HG02759 (cell line): ENCODE measurements at regions not wholly inside any gene's neighbourhood (a gene's known extent, or its start where the extent isn't known, plus 50 kb on each side); places are given as distances from the start of the nearest gene placed in this dataset.
"Not testable (repeated sequence)": the region's sequence is repeated elsewhere in the genome, so short reads cannot be mapped to it uniquely, and the experiment has no call there.

Source experiments
- ATAC-seq: cut with Tn5 transposase; IDR thresholded peaks from one replicate; pipeline ENCODE4 v1.9.1; 2021; ENCODE audit warnings: mild to moderate bottlenecking, moderate library complexity; ENCODE audit not compliant: unreplicated experiment

DNA sequence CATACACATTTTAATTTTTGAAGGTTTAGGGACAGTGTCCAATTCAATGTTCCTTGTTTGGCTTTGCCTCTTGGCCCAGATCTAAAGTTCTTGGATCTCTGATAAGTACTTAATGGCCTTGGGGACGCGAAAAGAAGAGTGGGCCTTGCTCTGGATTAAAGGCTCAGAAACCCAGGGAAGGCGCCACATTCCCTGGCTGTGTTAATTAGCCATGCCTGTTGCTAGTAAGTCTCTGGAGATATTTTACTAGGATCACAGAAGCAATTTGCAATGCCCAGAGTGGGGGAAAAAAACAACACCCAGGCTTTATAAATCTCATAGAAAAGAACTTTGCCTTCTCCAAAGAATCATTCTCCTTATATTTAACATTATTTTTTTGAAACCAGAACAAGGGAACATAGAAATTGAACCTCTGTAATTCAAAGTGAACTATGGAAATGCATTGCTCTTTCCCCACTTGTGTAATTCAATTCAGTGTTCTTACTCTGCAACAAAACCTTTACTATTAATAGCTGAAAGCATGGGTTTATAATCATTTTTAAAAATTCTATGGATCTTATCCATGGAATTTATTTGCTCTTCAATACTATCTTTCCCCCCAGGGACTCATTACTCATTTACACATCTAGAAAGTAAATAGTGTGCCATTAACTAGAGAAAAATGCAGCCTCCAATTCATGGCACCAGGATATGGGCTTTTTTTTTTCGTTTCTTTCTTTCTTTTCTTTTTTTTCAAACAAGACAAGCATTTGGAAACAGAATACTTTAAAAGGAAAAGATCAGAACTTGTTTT lies 172.2 kb upstream of the ANKRD55 start:
- no peak for ATAC-seq

DNA sequence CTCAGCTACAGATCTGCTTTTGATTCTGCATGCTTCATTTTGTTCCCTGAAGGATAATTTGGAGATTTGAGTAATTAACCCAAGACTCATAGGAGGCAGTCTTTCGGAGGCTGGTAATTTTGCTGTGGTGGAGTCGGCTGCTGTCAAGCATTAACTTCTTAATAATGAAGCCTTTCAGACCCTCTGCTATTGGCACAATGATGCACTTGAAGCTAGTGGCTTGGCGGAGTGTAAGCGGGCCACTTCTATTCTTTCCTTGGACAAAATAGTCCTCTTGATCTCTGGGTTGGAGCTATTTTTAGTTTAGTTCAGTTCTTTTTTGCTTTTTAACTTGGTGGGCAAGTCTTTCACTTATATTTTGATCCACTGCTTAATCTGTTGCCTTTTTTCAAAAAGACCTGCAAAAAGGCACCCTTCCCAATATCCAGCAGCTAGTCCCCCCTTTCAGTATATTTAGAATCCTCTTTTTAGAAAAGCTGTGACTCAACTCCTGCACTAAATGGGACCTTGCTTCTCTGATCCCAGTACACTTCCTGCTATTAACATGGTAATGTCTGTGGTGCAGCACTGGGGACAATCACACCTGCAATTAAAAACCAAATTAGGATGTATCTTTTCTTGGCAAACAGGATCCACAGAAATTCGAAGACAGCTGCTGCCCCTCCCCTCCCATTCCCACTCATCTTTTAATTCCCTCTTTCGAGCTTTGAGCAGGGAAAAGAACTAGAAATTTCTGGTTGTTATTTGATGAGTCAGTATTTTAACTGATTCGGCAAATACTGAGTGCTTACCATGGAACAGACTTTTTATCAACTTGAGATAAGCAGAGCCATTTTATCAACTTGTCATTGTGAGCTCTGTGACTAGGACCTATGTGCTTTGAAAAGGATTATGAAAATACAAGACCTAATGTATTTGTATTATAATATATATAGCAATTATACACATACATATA lies 169.4 kb upstream of the ANKRD55 start:
- ATAC-seq = no peak

DNA sequence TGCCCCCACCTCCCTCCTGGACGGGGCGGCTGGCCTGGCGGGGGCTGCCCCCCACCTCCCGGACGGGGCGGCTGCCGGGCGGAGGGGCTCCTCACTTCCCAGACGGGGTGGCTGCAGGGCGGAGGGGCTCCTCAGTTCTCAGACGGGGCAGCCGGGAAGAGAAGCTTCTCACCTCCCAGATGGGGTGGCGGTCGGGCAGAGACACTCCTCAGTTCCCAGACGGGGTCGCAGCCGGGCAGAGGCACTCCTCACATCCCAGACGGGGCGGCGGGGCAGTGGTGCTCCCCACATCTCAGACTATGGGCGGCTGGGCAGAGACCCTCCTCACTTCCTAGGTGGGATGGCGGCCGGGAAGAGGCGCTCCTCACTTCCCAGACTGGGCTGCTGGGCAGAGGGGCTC lies 164.7 kb upstream of the ANKRD55 start:
- not testable (repeated sequence) for ATAC-seq

DNA sequence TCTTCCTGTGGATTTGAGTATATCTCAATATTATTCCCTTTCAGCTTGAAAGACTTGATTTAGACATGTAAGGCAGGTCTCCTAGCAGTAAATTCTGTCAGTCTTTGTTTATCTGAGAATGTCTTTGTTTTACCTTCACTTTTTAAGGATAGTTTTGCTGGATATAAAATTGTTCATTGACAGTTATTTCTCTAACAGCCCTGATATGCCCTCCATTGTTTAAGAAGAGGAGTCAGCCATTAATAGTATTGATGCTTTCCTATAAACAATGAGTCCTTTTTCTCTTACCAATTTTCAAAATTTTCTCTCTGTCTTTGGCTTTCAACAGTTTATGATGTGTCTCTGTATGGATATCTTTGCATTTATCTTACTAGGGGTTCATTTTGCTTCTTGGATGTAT lies 163.5 kb upstream of the ANKRD55 start:
- ATAC-seq = no peak

DNA sequence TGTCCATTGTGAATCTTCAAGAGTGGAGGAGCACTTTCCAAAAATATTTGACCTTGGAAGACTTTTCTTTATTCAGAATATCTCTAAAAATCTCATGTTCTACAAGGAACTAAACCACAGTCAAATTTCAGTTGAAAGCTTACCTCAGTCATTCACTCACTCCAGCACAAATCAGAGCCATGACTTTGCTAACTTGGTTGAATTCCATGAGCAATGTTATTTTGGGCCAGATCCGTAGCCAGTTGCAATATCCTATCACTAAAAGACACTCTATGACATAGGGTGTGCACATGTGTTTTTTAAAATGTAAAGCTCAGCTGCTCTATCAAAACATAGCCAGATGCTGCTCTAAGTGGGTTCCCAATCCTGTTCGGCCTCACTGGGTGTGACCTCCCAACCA lies 156.1 kb upstream of the ANKRD55 start:
- no peak for ATAC-seq

DNA sequence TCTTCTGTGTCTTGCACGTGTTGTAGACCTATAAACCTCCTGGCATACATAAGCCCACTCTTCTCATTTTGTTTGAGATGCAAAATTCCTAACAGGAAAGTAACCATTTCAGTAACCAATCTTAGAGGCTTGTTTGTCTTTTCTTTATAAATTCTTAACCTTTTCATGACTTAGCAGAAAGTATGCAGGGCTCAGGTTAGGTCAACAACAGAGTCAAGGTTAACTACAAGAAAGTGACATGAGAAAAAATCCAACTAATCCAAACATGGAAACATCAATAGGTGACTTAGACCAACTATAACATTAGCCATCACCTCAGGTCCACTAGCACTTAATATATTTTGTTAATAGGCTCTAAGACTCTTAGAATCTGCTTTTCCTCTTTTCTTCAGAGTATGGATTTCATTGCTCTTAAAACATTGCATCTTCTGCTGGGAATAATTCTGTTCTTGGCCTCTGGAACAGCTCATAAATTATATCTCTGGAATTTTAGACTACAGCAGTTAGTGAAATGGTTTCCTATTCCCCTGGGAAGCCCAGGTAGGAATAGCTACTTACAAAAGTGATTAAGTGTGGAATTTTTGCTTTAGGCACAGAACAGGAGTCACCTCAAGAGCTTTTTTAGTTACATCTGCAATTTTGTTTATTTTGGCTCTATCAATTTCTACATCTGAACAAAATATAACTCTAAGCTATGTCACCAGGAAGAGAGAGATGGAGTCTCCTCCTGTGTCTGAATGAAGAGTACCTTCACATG lies 155.3 kb upstream of the ANKRD55 start:
- no peak for ATAC-seq

DNA sequence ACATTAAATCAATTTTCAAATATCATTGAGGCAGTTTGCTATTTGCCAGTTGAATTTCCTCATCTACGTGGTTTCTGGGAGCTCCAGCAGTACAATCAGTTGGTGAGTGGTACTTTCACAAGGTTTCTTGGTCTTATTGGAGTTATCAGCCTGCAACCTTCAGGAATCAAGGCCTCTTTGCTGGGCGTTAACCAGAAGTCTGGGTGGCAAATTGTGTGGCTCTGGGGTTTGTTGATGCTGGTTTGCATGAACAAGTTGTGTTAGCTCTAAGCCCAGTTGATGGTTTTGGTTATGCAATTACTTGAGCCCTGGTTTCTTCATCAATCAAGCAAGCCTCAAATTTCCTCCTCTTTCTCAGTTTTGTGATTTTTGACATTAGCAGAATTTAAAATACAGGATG lies 152.9 kb upstream of the ANKRD55 start:
- no peak for ATAC-seq

DNA sequence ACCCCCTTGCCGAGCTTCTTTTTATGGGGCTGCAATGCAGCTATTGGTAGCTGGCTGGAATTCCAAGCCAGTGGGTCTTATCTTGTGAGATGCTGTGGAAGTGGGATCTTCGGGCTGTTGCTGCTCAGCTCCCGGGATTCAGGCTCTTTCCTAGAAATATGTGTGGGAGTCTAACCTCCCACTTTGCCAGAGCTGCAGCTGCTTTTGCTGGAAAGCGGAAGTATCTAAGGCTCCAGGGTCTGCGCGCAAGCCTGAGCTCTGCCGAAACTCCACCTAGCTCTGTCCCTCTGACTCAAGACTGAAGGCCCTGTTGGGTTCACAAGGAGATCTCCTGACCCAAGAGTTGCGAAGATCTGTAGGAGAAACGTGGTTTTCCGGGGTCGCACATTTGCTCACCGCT lies 151.1 kb upstream of the ANKRD55 start:
- no peak for ATAC-seq

DNA sequence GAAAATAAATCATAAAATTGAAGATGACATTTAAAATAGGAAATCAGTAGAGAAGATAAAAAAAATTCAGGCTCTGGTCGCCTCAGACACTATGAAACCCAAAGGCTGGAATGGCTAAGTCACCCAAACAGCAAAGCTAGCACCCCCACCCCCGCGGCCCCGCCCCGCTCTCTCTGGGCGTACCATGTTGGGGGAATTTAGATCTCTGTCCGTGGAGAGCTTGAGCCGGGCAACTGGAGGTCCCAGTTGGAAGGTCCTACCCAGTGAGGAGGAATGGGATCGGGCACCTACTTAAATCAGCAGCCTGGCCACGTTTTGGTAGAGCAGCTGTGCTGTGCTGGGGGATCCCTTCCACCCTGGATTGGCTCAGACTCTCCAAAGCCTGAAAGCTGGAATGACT lies 150.6 kb upstream of the ANKRD55 start:
- no peak for ATAC-seq

DNA sequence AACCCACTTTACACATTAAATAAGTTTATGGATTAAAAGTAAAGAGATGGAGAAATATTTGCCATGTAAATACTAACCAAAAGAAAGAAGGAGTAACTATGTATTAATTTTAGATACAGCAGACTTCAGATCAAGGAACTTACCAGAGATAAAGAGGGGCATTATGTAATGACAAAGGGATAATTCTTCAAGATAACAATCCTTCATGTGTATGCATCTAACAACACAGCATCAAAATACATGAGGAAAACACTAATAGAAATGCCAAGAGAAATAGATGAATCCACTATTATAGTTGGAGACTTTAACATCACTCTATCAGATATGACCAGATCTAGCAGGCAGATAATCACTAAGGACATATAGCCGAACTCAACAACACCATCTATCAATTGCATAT lies 149.8 kb upstream of the ANKRD55 start:
- ATAC-seq = no peak

DNA sequence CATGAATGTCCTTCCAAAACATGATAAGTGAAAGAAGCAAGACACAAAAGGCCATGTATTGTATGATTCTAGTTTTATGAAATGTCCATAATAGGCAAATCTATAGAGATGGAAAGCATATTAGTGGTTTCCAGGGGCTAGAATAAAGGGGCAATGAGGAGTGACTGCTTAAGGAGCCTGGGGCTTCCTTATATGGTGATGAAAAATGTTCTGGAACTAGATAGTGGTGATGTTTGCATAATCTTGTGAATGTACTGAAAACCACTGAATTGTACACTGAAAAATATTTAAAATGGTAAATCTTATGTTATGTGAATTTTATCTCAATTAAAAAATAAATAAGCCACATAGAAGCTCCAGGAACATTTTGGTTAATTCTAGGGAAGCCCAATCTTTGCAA lies 144.4 kb upstream of the ANKRD55 start:
- ATAC-seq = no peak

DNA sequence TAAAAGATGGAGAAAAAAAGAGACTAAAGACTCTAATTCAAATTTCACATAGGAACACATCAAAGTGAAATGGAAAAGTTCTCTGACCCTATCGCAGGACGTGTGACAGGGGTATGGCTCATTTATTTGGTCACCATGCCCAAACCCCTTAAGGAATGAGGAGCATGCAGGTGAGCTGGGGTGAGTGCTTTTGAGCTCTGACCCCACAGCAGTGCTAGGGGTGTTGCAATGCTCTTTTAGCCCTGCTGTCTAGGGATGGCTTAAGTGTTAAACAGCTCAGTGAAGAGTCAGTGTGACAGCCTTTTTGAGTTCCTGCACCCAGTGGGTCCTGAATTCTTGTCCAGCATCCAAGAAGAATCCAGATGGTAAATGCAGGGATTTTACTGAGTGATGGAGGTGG lies 143.0 kb upstream of the ANKRD55 start:
- ATAC-seq = no peak

DNA sequence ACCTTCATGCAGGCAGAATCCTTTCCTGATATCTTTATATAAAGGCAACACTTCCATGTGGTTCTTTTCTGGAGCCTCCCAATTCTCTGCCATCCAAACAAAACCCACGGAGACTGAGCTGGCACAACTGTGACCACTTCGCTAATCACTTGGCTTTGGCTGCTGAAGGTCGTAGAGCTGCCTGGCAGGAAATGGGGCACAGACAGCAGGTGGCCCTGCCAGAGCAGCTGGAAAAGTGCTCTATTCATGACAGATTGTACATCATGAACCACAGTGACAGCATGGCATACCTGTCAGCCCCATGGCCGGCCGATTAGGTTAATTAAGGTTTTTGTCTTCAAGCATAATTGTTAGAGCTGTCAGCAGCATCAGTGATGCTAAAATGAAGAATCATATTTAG lies 141.9 kb upstream of the ANKRD55 start:
- ATAC-seq = no peak

DNA sequence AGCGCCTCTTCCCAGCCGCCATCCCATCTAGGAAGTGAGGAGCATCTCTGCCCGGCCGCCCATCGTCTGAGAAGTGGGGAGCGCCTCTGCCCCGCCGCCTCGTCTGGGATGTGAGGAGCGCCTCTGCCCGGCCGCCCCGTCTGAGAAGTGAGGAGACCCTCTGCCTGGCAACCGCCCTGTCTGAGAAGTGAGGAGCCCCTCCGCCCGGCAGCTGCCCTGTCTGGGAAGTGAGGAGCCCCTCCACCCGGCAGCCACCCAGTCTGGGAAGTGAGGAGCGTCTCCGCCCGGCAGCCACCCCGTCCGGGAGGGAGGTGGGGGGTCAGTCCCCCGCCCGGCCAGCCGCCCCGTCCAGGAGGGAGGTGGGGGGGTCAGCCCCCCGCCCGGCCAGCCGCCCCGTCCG lies 139.4 kb upstream of the ANKRD55 start:
- not testable (repeated sequence) for ATAC-seq

DNA sequence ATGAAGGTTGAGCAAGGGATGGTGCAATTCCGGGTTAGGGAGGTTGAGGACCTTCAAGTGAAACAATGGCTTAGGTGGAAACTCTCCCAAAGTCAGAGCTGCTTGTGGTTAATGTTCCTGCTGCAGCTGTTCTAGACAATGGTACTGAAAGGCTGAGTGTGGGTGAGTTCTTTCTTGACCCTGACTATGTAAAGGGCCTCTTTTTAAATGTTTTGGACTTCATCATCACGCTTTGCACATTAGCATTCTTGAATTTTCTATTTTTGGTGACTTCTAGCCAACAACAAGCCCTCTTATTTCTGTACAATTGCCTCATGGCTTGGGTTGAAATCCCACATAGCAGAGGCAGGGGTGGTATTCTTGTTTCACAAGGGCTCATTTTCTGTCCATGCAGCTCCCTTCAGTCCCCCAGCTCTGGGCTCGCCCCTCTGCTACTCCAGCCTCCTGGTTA lies 136.3 kb upstream of the ANKRD55 start:
- no peak for ATAC-seq

DNA sequence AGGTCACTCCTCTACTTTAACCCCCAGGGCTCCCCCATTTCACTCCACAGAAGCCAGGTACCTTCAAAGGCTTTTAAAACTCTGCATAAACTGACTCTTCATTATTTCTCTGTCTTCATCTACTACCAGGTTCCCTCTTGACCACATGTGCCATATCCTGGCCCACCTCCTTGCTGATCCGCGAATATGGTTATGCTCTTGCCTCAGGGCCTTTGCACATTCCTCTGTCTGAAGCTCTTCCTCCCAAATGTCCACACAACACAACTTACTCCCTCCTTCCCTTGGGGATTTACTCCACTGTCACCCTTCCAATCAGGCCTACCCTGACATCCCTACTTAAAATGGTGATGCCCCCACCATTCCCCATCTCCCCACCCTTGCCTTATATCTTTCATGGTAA lies 134.6 kb upstream of the ANKRD55 start:
- no peak for ATAC-seq

DNA sequence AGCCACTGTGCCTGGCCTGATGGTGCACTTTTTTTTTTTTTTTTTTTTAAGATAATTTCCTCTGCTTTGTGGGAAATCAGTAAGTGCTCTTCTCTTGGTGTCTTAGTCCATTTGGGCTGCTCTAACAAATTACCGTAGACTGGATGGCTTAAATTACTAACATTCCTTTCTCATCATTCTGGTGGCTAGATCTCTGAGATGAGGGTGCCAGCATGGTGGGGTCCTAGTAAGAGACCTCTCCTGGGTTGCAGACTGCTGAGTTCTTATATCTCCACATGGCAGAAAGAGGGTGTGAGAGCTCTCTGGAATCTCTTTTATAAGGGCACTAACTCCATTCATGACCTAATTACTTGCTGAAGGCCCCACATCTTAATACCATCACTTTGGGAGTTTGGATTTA lies 133.9 kb upstream of the ANKRD55 start:
- ATAC-seq = no peak

DNA sequence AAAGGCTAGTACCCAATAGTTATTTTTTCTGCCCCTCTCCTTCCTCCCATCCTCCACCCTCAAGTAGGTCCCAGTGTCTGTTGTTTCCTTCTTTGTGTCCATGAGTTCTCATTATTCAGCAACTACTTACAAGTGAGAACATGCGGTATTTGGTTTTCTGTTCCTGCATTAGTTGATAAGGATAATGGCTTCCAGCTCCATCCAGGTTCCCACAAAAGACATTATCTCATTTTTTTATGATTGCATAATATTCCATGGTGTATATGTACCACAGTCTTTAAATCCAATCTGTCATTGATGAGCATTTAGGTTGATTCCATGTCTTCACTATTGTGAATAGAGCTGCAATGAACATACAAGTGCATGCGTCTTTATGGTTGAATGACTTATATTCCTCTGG lies 128.3 kb upstream of the ANKRD55 start:
- no peak for ATAC-seq

DNA sequence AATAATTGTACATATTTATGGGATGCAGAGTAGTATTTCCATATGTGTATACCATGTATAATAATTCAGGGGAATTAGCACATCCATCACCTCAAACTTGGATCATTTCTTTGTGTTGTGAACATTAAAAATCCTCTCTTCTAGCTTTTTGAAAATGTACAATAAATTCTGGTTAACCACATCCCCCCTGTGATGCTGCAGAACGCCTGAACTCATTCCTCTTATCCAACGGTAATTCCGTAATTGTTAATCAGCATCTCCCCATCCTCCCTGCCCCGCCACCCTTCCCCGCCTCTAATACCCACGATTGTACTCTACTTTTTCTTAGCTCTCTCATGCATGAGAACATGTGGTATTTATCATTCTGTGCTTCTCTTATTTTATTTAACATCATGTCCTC lies 127.7 kb upstream of the ANKRD55 start:
- ATAC-seq = no peak

DNA sequence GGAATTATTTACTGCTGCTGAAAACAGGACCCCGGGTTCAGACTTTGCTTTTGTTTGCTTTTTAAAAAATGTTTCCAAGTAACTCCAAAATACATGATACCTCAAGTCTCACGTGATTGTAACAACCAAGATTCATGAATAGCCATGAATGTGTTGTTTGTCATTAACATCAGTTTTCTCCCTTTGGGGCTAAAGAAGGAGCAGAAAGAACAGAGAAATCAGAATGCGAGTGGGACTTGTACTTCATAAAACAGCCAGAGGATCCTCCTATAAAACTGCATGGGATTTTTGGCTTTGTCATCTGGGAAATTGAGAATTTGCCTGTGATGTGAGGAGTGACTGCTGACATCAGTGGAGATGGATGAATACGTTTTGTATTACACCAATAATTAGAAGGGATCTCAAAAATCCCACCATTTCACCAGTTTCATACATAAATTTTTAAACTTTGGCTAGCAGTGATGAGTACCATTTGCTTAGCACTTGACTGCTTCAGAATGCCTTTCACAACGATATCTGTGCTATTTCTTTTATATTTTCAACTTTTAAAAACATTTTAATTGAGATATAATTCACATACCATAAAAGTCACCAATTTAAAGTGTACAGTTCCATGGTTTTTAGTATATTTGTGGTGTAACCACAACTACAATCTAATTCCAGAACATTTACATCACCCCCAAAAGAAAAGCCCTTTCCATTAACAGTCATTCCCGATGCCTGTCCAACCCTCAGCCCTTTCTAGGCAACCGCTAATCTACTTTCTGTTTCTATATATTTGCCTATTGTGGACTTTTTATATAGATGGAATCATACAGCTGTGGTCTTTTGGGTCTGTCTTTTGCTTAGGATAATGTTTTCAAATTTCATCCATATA lies 126.9 kb upstream of the ANKRD55 start:
- ATAC-seq = no peak
